PFSK-1 (cell line): ENCODE measurements at regions not wholly inside any gene's neighbourhood (a gene's known extent, or its start where the extent isn't known, plus 50 kb on each side); places are given as distances from the start of the nearest gene placed in this dataset.

Source experiments
- FOXP2 ChIP-seq: optimal IDR thresholded peaks from 2 replicates; pipeline ENCODE3; 2011; ENCODE audit warnings: borderline replicate concordance, control low read depth, inconsistent platforms; ENCODE audit not compliant: insufficient read depth; ENCODE audit errors: extremely low read length, extremely low read depth
- POLR2AphosphoS5 ChIP-seq: IDR thresholded peaks from 2 replicates; pipeline ENCODE4 v1.6.1; 2012; ENCODE audit warnings: low read depth, mild to moderate bottlenecking, control low read depth, low read length, moderate library complexity
- REST ChIP-seq, 2 experiments: IDR thresholded peaks; 2 replicates each; pipeline versions ENCODE4 v1.6.1 to v1.8.0; 2011 to 2012; ENCODE audit warnings: low read depth in 2 of 2, low read length in 2 of 2, control low read depth in 1 of 2, inconsistent platforms in 1 of 2, mild to moderate bottlenecking in 1 of 2, moderate library complexity in 1 of 2; ENCODE audit not compliant: insufficient read depth in 1 of 2
- SIN3A ChIP-seq: IDR thresholded peaks from 2 replicates; pipeline ENCODE4 v1.6.1; 2012; ENCODE audit warnings: mild to moderate bottlenecking, low read length, moderate library complexity, borderline replicate concordance; ENCODE audit not compliant: insufficient read depth
- TAF1 ChIP-seq: IDR thresholded peaks from 2 replicates; pipeline ENCODE4 v1.6.1; 2012; ENCODE audit warnings: low read length, control low read depth, borderline replicate concordance; ENCODE audit not compliant: insufficient read depth

- TF ChIP-seq TAF1: no peak
- no peak for TF ChIP-seq REST (IDR thresholded peaks at IDR 0.05; ENCODE audit: insufficient read depth in 1 of 2, low read depth in 2 of 2, low read length in 2 of 2)
- no peak for TF ChIP-seq FOXP2
- no peak for TF ChIP-seq SIN3A
- no peak for TF ChIP-seq POLR2AphosphoS5
Measured at GRCh38 chr12:90080616-90081015, 372.0 kb upstream of the ATP2B1 start.

DNA sequence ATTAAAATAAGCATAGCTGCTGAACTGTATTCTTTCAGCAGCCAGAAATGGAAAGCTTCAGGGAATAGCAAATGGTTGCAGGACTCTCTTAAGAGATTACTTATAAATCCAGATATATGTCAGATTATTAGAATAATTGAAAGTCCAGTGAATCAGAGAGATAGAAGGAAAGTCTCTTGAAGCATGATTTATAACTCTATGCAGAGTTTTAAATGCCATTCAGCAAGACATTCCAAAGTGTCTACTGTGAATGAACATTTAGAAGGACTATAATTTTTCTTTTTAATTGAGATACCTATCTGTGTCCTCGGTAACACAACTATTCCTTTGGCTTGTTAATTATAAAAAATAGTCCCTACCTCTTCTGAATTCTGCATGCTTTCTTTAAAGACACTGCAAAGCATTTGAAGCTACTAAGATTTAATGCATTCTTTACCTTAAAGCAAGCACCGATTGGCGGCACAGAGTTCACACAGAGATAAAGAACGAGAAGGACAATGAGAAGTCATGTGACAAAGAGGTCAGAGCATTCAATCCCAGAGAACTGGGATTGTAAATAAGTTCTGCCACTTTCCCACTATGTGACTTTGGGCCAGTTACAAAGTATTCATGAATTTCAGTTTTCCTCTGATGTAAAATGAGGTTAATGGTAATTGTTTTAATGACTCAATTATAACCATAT is 371.0 kb upstream of the ATP2B1 start:
- TF ChIP-seq REST (IDR thresholded peaks at IDR 0.05; ENCODE audit: insufficient read depth in 1 of 2, low read depth in 2 of 2, low read length in 2 of 2) (no peak), SIN3A (no peak)

DNA sequence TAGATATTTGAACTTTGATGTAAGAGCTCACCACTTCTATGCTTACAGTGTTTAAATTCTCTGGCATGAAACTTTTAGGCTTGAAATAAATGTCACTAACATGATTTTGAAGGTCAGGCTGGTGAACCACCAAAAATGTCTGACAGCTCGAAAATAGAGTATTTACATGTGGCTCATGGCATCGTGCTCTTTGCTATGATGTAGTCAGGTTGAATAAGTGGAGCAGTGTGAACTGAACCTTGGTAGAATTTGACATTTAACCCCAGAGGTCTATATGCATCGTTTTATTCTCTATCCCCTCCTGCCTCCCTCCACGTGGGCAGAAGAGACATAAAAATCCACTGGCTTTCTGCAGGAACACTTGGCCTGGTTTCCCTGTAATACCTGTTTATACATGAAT is 369.7 kb upstream of the ATP2B1 start:
- TF ChIP-seq POLR2AphosphoS5 (no peak), FOXP2 (no peak), TAF1 (no peak), SIN3A (no peak), REST (IDR thresholded peaks at IDR 0.05; ENCODE audit: insufficient read depth in 1 of 2, low read depth in 2 of 2, low read length in 2 of 2) (no peak)

- no peak for TF ChIP-seq FOXP2
- no peak for TF ChIP-seq TAF1
- no peak for TF ChIP-seq POLR2AphosphoS5
- TF ChIP-seq REST (IDR thresholded peaks at IDR 0.05; ENCODE audit: insufficient read depth in 1 of 2, low read depth in 2 of 2, low read length in 2 of 2): no peak
- no peak for TF ChIP-seq SIN3A
Measured at GRCh38 chr12:90077756-90078155, 369.1 kb upstream of the ATP2B1 start.

DNA sequence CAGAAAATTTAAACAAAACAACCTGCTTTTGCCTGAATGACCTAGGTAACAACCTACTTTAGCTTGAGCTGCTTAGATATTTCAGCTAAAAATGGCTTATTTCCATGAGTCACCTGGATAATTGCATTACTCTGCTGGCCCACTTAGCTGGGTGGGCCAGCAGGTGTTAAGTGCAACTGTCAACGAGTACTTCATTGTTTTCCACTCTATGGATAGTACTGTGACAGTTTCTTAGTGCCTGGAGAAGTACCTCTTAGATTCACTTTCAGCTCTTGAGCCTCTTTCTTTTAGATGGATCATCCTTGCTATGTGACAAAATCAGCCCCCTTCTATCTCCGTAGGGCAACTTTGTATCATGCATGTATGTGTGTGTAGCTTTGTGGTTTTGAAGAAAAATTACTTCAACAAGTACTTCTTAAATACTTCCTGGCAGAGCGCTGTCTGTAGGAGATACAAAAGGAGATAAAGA is 368.2 kb upstream of the ATP2B1 start:
- TF ChIP-seq SIN3A (no peak), TAF1 (no peak), POLR2AphosphoS5 (no peak), REST (IDR thresholded peaks at IDR 0.05; ENCODE audit: insufficient read depth in 1 of 2, low read depth in 2 of 2, low read length in 2 of 2) (no peak)
